C4-2B (cell line): ENCODE measurements at regions not wholly inside any gene's neighbourhood (a gene's known extent, or its start where the extent isn't known, plus 50 kb on each side); places are given as distances from the start of the nearest gene placed in this dataset.

Experiments used
- CTCF ChIP-seq: fragments of 450-650 bp; conservative IDR thresholded peaks from 2 replicates; pipeline ENCODE4 v1.5.1; 2017; ENCODE audit warnings: mild to moderate bottlenecking
- ZFX ChIP-seq: fragments of 450-650 bp; IDR thresholded peaks from 2 replicates; pipeline ENCODE4 v1.6.1; 2017

DNA sequence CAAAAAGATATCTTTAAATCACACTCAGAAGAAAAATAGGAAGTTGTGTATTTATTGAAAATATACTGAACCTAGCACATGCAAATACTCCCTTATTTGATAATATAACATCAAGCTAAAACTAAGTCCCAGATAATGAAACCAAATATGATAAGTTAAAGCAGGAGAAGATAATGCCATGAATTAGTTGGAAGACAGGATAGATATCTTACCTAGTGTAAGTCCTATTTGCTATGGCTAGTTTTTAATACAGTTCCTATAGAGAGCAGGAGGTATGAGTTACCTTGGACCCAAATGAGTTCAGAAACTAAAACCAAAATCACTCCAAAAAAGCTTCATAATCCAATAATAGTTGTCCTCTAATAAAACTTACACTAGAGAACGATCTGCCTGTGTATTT lies 1407.1 kb upstream of the MIR17HG start:
- no peak for TF ChIP-seq CTCF
- TF ChIP-seq ZFX = no peak
